Mesodermal cell (in vitro differentiated cells): ENCODE measurements at regions not wholly inside any gene's neighbourhood (a gene's known extent, or its start where the extent isn't known, plus 50 kb on each side); places are given as distances from the start of the nearest gene placed in this dataset.
"Not testable (repeated sequence)": the region's sequence is repeated elsewhere in the genome, so short reads cannot be mapped to it uniquely, and the experiment has no call there.

Source experiments
- H3K27ac ChIP-seq: 2 replicates; pipeline ENCODE4 v1.7.0; 2013; ENCODE audit warnings: mild to moderate bottlenecking, low read depth, low read length, moderate library complexity; ENCODE audit not compliant: severe bottlenecking
- H3K36me3 ChIP-seq: 2 replicates; pipeline ENCODE4 v1.7.1; 2013; ENCODE audit warnings: mild to moderate bottlenecking, low read length, moderate library complexity; ENCODE audit not compliant: control insufficient read depth, insufficient read depth
- H3K4me1 ChIP-seq: one replicate; pipeline ENCODE4 v1.7.1; 2013; ENCODE audit warnings: mild to moderate bottlenecking, low read length; ENCODE audit not compliant: insufficient read depth, control insufficient read depth, poor library complexity, severe bottlenecking
- H3K4me3 ChIP-seq: 2 replicates; pipeline ENCODE4 v1.7.0; 2013; ENCODE audit warnings: low read length, control low read depth, mild to moderate bottlenecking; ENCODE audit not compliant: insufficient read depth, poor library complexity, severe bottlenecking; ENCODE audit errors: extremely low read depth
- H3K9me3 ChIP-seq: 2 replicates; pipeline ENCODE4 v1.7.1; 2013; ENCODE audit warnings: mild to moderate bottlenecking, low read length, moderate library complexity; ENCODE audit not compliant: control insufficient read depth
- WGBS, 2 experiments: methylation state at CpG; one replicate each; pipeline ENCODE4 v1.1.5; 2013; ENCODE audit warnings: missing lambda C conversion rate in 2 of 2; ENCODE audit not compliant: insufficient coverage in 2 of 2; 5-methylcytosine and 5-hydroxymethylcytosine counted together

DNA sequence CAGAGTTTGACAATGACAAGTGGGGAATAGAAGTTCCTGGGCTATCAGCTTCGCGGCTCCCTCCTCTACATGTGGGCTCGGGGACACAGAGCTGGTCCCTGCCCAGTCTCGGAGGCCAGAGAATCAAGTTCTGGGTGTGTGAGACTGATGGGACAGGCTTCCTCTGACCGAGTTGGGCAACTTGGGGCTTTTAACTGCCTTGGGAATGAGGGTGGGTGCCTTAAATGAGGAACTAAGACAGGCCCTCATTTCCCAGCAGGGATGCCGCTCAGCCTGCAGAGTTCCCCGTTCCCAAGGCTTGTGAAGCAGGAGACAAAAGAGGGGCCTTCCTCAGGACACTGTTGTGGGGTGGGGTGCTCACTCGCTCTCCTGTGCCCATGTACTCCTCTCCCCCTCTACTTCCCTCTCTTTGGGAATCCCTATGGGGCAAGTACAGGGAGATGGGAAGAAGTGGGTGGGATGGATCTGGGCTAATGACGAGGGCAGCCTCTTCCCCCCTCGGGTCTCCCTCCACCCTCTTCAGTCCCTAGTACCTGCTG, 290.2 kb downstream of the BCL2L11 start:
- H3K9me3 ChIP-seq, H3K27ac ChIP-seq, H3K36me3 ChIP-seq, H3K4me1 ChIP-seq, H3K4me3 ChIP-seq: not testable (repeated sequence)
- WGBS, 2 experiments = no CpG with 5 or more reads among the region's 10 CpGs

DNA sequence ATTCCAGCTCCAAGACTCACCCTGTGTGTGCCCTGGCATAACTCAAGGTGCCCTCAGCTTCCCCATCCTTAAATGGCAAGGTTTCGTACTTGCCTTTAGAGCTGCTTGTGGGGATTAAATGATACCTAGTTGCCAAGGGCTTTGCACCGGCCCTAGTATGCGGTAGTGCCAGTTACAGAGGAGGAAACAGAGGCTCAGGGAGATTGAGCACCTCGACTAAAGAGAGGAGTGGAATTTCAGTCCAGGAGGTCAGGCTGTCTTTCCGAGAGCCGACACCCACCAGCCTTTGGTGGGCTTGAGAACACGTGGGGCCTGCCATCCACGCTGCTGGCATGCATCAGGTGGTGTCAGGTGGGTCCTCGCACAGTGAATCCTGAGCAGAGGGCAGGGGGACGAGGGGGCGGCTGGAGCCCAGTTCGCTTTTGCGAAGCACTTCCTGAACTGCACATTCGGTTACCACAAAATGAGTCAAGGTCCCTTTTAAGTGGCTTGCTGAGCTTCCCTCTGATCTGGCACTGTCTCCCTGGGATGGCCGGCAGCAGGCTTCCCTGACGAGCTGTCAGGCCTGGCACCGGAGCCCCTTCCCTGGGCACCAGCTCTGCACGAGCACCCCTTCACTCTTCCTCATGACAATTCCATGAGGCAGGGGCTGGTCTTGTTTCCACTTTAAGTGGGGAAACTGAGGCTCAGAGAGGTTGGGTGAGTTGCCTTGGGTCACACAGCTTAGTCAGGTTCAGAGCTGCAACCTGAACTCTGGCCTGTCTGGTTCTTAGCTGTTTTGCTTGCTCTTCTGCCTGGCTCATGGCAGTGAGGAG, 291.4 kb downstream of the BCL2L11 start:
- H3K4me1 ChIP-seq, H3K27ac ChIP-seq, H3K36me3 ChIP-seq, H3K9me3 ChIP-seq, H3K4me3 ChIP-seq: not testable (repeated sequence)
- no CpG with 5 or more reads among the region's 18 CpGs for WGBS, 2 experiments

GRCh38 chr2:111412841-111413650, 292.3 kb downstream of the BCL2L11 start:
- H3K9me3 ChIP-seq, H3K4me1 ChIP-seq, H3K4me3 ChIP-seq, H3K36me3 ChIP-seq, H3K27ac ChIP-seq: not testable (repeated sequence)
- WGBS, 2 experiments = 90 to 95% methylated on average over 4 to 9 of the region's 12 CpGs

DNA sequence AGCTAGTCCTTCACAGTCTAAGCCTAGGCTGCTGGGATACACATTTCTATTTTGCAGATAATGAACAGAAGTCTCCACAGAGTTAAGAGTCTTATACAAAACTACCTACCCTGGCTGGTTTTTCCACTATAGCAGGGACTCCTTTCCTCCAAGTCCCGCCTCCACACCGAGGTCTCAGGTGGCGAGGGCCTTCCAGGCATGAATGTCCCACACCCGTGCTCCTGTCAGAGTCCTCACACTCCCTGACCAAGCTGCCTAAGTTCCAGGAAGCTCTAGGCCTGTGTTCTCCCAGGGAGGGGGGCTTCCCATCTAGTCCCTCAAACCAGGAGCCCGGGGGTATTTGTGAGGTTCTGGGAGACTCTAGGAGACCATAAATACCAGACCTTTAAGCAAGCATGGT, 293.2 kb downstream of the BCL2L11 start:
- H3K36me3 ChIP-seq, H3K4me1 ChIP-seq, H3K4me3 ChIP-seq, H3K27ac ChIP-seq, H3K9me3 ChIP-seq: not testable (repeated sequence)
- no CpG with 5 or more reads among the region's 5 CpGs for WGBS, 2 experiments

DNA sequence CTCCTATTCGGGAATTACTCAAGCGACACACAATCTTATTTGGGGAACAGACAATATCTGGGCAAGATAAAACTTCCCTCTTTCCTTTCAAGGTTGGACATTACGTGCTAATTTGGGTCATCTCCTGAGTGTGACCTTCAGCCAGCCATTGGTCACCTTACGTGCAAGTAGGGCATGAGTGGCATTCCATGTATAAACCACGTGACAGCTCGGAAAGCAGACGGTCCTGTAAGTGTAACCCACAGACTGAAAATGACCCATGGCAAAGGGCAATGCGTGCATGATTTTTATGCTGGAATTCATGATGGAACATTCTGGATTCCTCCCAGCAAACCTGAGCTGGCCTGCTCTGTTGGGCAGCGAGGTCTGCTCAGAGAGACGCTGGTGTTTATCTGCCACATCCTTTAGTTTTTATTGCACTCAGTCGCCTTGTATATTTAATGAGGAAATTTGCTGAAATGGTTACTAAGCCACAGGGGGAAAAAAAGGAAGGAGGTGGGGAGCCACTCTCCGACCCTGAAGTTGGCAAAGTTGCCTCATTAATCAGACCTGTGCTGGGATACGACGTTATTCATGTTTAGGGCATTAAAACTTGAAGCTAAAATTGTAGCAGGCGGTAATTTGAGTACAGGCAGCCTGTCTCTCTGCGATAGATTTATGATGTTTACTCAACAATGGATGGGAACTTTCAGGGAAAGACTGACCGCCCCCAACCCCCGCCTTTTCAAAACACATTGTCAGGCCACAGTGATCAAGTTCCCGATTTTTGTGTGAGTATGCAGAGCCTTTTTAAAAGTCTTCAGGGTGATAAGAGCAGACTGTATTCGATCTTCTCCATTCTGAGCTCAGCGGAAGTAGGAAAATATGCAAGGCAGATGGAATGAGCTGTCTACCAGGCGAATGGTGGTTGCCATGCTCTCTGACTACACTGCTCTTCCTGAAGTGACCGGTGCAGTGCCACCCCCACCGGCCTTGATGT, 295.3 kb downstream of the BCL2L11 start:
- not testable (repeated sequence) for H3K36me3 ChIP-seq

GRCh38 chr2:111417026-111417425, 296.3 kb downstream of the BCL2L11 start:
- not testable (repeated sequence) for H3K27ac ChIP-seq, H3K4me3 ChIP-seq, H3K4me1 ChIP-seq, H3K9me3 ChIP-seq, H3K36me3 ChIP-seq

More for the DNA sequence above, 295.3 kb downstream of the BCL2L11 start:
- not testable (repeated sequence) for H3K4me3 ChIP-seq, H3K27ac ChIP-seq, H3K4me1 ChIP-seq, H3K9me3 ChIP-seq
- 97 to 100% methylated on average over 2 to 3 of the region's 24 CpGs for WGBS, 2 experiments

- not testable (repeated sequence) for H3K27ac ChIP-seq, H3K36me3 ChIP-seq, H3K4me1 ChIP-seq, H3K4me3 ChIP-seq, H3K9me3 ChIP-seq
- no CpG with 5 or more reads among the region's 6 CpGs for WGBS, 2 experiments
Observed at GRCh38 chr2:111418091-111418875, 297.6 kb downstream of the BCL2L11 start.

- WGBS, 2 experiments = no CpG with 5 or more reads among the region's 6 CpGs
- not testable (repeated sequence) for H3K4me1 ChIP-seq, H3K9me3 ChIP-seq, H3K36me3 ChIP-seq, H3K27ac ChIP-seq, H3K4me3 ChIP-seq
Observed at GRCh38 chr2:111420074-111420473, 299.4 kb downstream of the BCL2L11 start.

GRCh38 chr2:111420835-111421234, 300.1 kb downstream of the BCL2L11 start:
- H3K4me3 ChIP-seq, H3K36me3 ChIP-seq, H3K9me3 ChIP-seq, H3K27ac ChIP-seq, H3K4me1 ChIP-seq: not testable (repeated sequence)
- 83% methylated on average over 1 of the region's 3 CpGs; no CpG with 5 or more reads in 1 of the 2 experiments for WGBS, 2 experiments

GRCh38 chr2:111421949-111422348, 301.2 kb downstream of the BCL2L11 start:
- not testable (repeated sequence) for H3K9me3 ChIP-seq, H3K27ac ChIP-seq, H3K36me3 ChIP-seq, H3K4me1 ChIP-seq, H3K4me3 ChIP-seq
- 100% methylated on average over 2 of the region's 6 CpGs; no CpG with 5 or more reads in 1 of the 2 experiments for WGBS, 2 experiments
